Upper lobe of left lung (tissue), 4 donors: ENCODE measurements at regions not wholly inside any gene's neighbourhood (a gene's known extent, or its start where the extent isn't known, plus 50 kb on each side); places are given as distances from the start of the nearest gene placed in this dataset.

Experiments used
- CTCF ChIP-seq, 6 experiments: fragments of 450-650 bp in 4 of 6; fragments of 200-600 bp in 2 of 6; sonication (generic) in 2 of 6; IDR thresholded peaks; one replicate each; pipeline ENCODE4 v1.5.1; 2016 to 2019; ENCODE audit warnings: antibody characterized with exemption in 6 of 6
- EP300 ChIP-seq, 4 donors: sonication (generic); formaldehyde crosslinking; IDR thresholded peaks; one replicate each; pipeline ENCODE4 v1.5.1; 2017; ENCODE audit warnings: antibody characterized with exemption in 4 of 4, control low read depth in 2 of 4
- POLR2A ChIP-seq, 4 donors: fragments of 450-650 bp; IDR thresholded peaks; one replicate each; pipeline ENCODE4 v1.5.1; 2016 to 2017; ENCODE audit warnings: antibody characterized with exemption in 4 of 4, mild to moderate bottlenecking in 2 of 4

DNA sequence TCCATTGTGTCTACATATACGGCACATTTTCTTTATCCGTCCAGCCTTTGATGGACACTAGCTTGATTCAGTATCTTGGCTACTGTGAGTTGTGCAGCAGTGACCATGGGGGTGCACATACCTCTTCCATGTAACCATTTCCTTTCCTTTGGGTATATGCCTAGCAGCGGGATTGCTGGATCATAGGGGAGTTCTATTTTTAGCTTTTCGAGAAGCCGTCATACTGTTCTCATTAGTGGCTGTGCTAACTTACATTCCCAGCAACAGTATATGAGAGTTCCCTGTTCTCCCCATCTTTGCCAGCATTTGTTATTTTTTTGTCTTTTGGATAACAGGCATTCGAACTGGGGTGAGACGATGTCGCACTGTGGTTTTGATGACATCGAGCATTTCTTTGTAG, 395.0 kb downstream of the SMOC2 start:
- TF ChIP-seq EP300 (IDR thresholded peaks at IDR 0.05) (no peak), CTCF (IDR thresholded peaks at IDR 0.05) (no peak), POLR2A (IDR thresholded peaks at IDR 0.05) (no peak)
